K562 (cell line): ENCODE measurements at regions not wholly inside any gene's neighbourhood (a gene's known extent, or its start where the extent isn't known, plus 50 kb on each side); places are given as distances from the start of the nearest gene placed in this dataset.

Experiments used
- EWSR1 ChIP-seq: fragments of 450-650 bp; IDR thresholded peaks from 2 replicates; pipeline ENCODE4 v1.6.1; 2018; ENCODE audit warnings: borderline replicate concordance, mild to moderate bottlenecking, low read depth, moderate library complexity; ENCODE audit not compliant: partially characterized antibody
- KDM2B ChIP-seq: fragments of 250-450 bp; sonication (Bioruptor Pico); IDR thresholded peaks from 2 replicates; pipeline ENCODE4 v1.8.0; 2021; ENCODE audit warnings: mild to moderate bottlenecking, moderate library complexity
- MECOM ChIP-seq: fragments of 250-450 bp; sonication (Bioruptor Pico); IDR thresholded peaks from 2 replicates; pipeline ENCODE4 v1.8.0; 2022; ENCODE audit warnings: inconsistent platforms
- NR2F6 ChIP-seq: fragments of 450-650 bp; formaldehyde crosslinking; IDR thresholded peaks from 2 replicates; pipeline ENCODE4 v1.4.0; 2020; ENCODE audit warnings: mild to moderate bottlenecking
- TF ChIP-seq, protein P1 (sequence below): fragments of 200-400 bp; formaldehyde crosslinking; IDR thresholded peaks from 2 replicates; pipeline ENCODE4 v1.6.1; 2017; ENCODE audit warnings: mild to moderate bottlenecking, low read depth, low read length, moderate library complexity
- TF ChIP-seq, protein P2 (sequence below): sonication (generic); formaldehyde crosslinking; IDR thresholded peaks from 2 replicates; pipeline ENCODE4 v1.8.0; 2022; ENCODE audit warnings: mild to moderate bottlenecking, missing genetic modification reagents, borderline replicate concordance
- TF ChIP-seq, protein P3 (sequence below): fragments of 450-650 bp; IDR thresholded peaks from 2 replicates; pipeline ENCODE4 v1.6.1; 2017; ENCODE audit warnings: mild to moderate bottlenecking, moderate library complexity

DNA sequence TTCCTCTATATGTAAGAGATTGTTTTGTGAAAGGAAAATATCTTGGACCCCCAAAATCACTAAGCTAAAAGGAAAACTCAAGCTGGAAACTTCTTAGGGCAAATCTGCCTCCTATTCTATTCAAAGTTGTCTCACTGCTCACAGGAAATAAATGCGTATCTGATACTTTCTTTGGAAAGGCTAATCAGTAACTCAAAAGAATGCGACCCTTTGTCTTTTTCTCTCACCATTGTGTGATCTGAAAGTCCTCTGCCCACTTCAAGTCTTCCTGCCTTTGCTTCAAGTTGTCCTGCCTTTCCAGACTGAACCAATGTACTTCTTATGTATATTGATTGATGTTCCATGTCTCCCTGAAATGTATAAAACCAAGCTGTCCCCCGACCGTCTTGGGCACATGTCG, 157.3 kb downstream of the KIF2B start (continued):
- TF ChIP-seq, protein P1, sequence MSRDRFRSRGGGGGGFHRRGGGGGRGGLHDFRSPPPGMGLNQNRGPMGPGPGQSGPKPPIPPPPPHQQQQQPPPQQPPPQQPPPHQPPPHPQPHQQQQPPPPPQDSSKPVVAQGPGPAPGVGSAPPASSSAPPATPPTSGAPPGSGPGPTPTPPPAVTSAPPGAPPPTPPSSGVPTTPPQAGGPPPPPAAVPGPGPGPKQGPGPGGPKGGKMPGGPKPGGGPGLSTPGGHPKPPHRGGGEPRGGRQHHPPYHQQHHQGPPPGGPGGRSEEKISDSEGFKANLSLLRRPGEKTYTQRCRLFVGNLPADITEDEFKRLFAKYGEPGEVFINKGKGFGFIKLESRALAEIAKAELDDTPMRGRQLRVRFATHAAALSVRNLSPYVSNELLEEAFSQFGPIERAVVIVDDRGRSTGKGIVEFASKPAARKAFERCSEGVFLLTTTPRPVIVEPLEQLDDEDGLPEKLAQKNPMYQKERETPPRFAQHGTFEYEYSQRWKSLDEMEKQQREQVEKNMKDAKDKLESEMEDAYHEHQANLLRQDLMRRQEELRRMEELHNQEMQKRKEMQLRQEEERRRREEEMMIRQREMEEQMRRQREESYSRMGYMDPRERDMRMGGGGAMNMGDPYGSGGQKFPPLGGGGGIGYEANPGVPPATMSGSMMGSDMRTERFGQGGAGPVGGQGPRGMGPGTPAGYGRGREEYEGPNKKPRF = no peak
- TF ChIP-seq KDM2B (CRISPR knock-in tag) (no peak), NR2F6 (CRISPR knock-in tag) (no peak), MECOM (CRISPR knock-in tag) (no peak), EWSR1 (no peak)
- TF ChIP-seq, protein P2, sequence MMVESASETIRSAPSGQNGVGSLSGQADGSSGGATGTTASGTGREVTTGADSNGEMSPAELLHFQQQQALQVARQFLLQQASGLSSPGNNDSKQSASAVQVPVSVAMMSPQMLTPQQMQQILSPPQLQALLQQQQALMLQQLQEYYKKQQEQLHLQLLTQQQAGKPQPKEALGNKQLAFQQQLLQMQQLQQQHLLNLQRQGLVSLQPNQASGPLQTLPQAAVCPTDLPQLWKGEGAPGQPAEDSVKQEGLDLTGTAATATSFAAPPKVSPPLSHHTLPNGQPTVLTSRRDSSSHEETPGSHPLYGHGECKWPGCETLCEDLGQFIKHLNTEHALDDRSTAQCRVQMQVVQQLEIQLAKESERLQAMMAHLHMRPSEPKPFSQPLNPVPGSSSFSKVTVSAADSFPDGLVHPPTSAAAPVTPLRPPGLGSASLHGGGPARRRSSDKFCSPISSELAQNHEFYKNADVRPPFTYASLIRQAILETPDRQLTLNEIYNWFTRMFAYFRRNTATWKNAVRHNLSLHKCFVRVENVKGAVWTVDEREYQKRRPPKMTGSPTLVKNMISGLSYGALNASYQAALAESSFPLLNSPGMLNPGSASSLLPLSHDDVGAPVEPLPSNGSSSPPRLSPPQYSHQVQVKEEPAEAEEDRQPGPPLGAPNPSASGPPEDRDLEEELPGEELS (CRISPR knock-in tag) = no peak
- TF ChIP-seq, protein P3, sequence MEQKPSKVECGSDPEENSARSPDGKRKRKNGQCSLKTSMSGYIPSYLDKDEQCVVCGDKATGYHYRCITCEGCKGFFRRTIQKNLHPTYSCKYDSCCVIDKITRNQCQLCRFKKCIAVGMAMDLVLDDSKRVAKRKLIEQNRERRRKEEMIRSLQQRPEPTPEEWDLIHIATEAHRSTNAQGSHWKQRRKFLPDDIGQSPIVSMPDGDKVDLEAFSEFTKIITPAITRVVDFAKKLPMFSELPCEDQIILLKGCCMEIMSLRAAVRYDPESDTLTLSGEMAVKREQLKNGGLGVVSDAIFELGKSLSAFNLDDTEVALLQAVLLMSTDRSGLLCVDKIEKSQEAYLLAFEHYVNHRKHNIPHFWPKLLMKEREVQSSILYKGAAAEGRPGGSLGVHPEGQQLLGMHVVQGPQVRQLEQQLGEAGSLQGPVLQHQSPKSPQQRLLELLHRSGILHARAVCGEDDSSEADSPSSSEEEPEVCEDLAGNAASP = no peak
- TF ChIP-seq, all 486 proteins: peak for 0
